ENCODE measurements at regions not wholly inside any gene's neighbourhood (a gene's known extent, or its start where the extent isn't known, plus 50 kb on each side); places are given as distances from the start of the nearest gene placed in this dataset.

- H3K27me3 Mint-ChIP-seq, result no peaks in the 10 kb centered on the region
- H3K36me3 Mint-ChIP-seq (ENCODE audit: low read depth), result no peaks in the 10 kb centered on the region
- H3K9me3 Mint-ChIP-seq, result no peaks in the 10 kb centered on the region
- H3K4me1 Mint-ChIP-seq (ENCODE audit: low read depth), result no peaks in the 10 kb centered on the region
- no peak overlapping the region for H3K27ac Mint-ChIP-seq
- H3K4me3 Mint-ChIP-seq, result no peak overlapping the region
These were observed 153.4 kb upstream of the TSHZ3 start for GRCh38 chr19:31502536-31503170.

GRCh38 chr19:31503211-31503610 lies 154.0 kb upstream of the TSHZ3 start:
- Mint-ChIP-seq H3K27ac (no peak overlapping the region), H3K4me1 (ENCODE audit: low read depth) (no peaks in the 10 kb centered on the region), H3K4me3 (no peak overlapping the region), H3K27me3 (no peaks in the 10 kb centered on the region), H3K9me3 (no peaks in the 10 kb centered on the region), H3K36me3 (ENCODE audit: low read depth) (no peaks in the 10 kb centered on the region)

GRCh38 chr19:31504221-31504620 lies 155.0 kb upstream of the TSHZ3 start:
- no peaks in the 10 kb centered on the region for H3K36me3 Mint-ChIP-seq (ENCODE audit: low read depth)
- no peaks in the 10 kb centered on the region for H3K27me3 Mint-ChIP-seq
- H3K27ac Mint-ChIP-seq, result no peak overlapping the region
- H3K4me1 Mint-ChIP-seq (ENCODE audit: low read depth), result no peaks in the 10 kb centered on the region
- H3K9me3 Mint-ChIP-seq, result peaks cover 4% of the 10 kb centered on the region
- no peak overlapping the region for H3K4me3 Mint-ChIP-seq

DNA sequence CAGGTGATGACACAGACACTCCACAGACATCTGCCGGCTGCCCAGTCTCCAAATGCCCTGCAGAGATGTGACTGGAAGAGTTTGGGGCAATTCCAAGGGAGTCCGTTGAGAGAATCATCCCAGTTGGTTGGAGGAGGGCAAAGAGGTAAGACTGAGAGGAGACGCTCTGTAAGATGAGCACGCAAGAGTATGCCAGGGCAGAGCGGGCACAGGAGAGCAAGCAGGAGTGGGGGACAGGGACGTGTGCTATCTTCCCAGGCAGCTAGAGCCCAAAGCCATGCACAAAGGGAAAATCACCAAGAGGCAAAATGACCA lies 156.3 kb upstream of the TSHZ3 start:
- H3K27ac Mint-ChIP-seq, result no peak overlapping the region
- no peak overlapping the region for H3K4me3 Mint-ChIP-seq
- no peaks in the 10 kb centered on the region for H3K27me3 Mint-ChIP-seq
- peaks cover 5% of the 10 kb centered on the region for H3K9me3 Mint-ChIP-seq
- H3K4me1 Mint-ChIP-seq (ENCODE audit: low read depth), result no peaks in the 10 kb centered on the region
- no peaks in the 10 kb centered on the region for H3K36me3 Mint-ChIP-seq (ENCODE audit: low read depth)

- no peaks in the 10 kb centered on the region for H3K27me3 Mint-ChIP-seq
- H3K36me3 Mint-ChIP-seq (ENCODE audit: low read depth), result no peaks in the 10 kb centered on the region
- peaks cover 5% of the 10 kb centered on the region for H3K9me3 Mint-ChIP-seq
- H3K4me3 Mint-ChIP-seq, result no peak overlapping the region
- no peaks in the 10 kb centered on the region for H3K4me1 Mint-ChIP-seq (ENCODE audit: low read depth)
- no peak overlapping the region for H3K27ac Mint-ChIP-seq
These were observed 156.9 kb upstream of the TSHZ3 start for GRCh38 chr19:31506102-31506501.

DNA sequence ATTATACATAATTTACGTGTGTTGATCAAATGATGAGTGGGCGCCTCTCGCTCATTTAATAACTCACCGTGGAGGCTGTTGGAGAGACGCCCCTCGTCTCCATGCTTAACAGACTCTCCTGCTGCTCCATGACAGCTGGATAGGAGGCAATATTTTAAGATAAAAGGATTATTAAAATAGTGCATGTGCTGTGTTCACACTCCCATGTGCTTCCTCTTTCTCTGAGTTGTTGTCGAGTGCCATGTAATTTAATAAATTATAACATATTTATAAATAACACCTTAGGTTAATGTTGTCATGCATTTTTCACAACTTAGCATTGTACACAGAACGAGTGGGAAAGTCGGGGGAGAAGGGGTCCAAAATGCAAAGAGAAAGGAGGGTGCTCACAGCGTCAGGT lies 161.4 kb upstream of the TSHZ3 start:
- Mint-ChIP-seq H3K27ac (no peak overlapping the region), H3K9me3 (peaks cover 5% of the 10 kb centered on the region), H3K4me1 (ENCODE audit: low read depth) (no peaks in the 10 kb centered on the region), H3K27me3 (no peaks in the 10 kb centered on the region), H3K4me3 (no peak overlapping the region), H3K36me3 (ENCODE audit: low read depth) (no peaks in the 10 kb centered on the region)

- Mint-ChIP-seq H3K4me3 (no peak overlapping the region), H3K27me3 (no peaks in the 10 kb centered on the region), H3K27ac (no peak overlapping the region), H3K9me3 (peaks cover 5% of the 10 kb centered on the region), H3K36me3 (ENCODE audit: low read depth) (no peaks in the 10 kb centered on the region), H3K4me1 (ENCODE audit: low read depth) (no peaks in the 10 kb centered on the region)
These were observed 161.9 kb upstream of the TSHZ3 start for GRCh38 chr19:31511098-31511497.

DNA sequence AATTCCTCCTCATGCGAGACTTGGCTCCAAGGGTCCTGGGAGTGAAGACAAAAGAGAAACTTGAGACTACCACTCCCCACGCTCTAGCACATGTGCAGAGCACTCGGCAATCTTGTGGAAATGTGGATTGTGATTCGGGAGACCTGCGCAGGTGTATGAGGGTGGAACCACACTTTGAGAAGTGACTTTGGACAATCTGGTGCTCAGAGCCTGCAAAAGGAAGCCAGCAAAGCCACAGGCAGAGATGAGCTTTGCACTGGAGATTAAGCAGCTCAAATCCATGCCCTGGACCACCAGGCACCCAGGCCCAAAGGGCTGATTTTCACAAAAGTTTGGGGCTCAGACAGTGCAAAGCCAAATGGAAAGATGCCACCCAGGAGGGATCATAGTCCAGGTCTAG lies 162.5 kb upstream of the TSHZ3 start:
- Mint-ChIP-seq H3K36me3 (ENCODE audit: low read depth) (no peaks in the 10 kb centered on the region), H3K27me3 (no peaks in the 10 kb centered on the region), H3K4me1 (ENCODE audit: low read depth) (no peaks in the 10 kb centered on the region), H3K9me3 (peaks cover 5% of the 10 kb centered on the region), H3K27ac (no peak overlapping the region), H3K4me3 (no peak overlapping the region)

- H3K9me3 Mint-ChIP-seq, result peaks cover 5% of the 10 kb centered on the region
- no peaks in the 10 kb centered on the region for H3K36me3 Mint-ChIP-seq (ENCODE audit: low read depth)
- no peaks in the 10 kb centered on the region for H3K27me3 Mint-ChIP-seq
- no peaks in the 10 kb centered on the region for H3K4me1 Mint-ChIP-seq (ENCODE audit: low read depth)
- H3K27ac Mint-ChIP-seq, result no peak overlapping the region
- H3K4me3 Mint-ChIP-seq, result no peak overlapping the region
These were observed 163.1 kb upstream of the TSHZ3 start for GRCh38 chr19:31512181-31512970.

DNA sequence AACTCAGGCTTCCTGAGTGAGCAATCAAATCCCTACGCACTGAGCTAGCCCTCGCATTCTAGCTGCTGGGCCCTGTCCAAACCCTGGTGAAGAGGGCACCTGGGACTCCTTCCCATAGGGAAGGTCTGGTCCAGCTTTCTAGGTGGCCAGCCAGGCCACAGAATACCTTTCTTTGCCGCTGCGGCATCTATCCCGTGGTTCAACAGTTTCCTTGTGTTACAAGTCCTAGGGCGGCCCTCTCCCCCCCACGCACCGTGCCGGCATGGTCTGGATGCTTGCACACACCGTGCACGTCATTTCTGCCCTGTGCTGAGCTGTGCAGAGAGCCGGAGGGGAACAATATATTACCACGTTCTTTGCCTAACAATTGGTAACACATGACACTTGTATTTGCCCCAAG lies 164.6 kb upstream of the TSHZ3 start:
- no peaks in the 10 kb centered on the region for H3K36me3 Mint-ChIP-seq (ENCODE audit: low read depth)
- no peaks in the 10 kb centered on the region for H3K27me3 Mint-ChIP-seq
- H3K27ac Mint-ChIP-seq, result no peak overlapping the region
- H3K4me3 Mint-ChIP-seq, result no peak overlapping the region
- peaks cover 5% of the 10 kb centered on the region for H3K9me3 Mint-ChIP-seq
- no peaks in the 10 kb centered on the region for H3K4me1 Mint-ChIP-seq (ENCODE audit: low read depth)

DNA sequence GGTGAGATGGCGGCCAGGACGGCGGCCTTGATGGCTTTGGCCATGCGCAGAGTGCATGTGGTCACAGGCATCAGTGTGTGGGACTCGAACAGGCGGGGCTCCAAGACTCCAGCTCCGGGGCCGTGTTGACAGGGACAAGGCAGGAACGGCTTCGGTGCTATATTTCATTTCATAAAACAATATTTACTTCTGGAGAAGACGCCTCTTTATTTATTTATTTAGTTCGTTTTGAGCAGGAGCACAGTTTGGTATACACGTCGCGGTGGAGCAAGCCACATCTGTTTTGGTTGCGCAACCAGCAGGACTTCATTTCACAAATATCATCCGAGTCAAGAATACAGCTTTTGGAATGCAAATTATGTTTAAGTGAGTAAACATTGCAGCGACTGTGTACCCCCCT lies 166.7 kb upstream of the TSHZ3 start:
- Mint-ChIP-seq H3K9me3 (no peaks in the 10 kb centered on the region), H3K27me3 (no peaks in the 10 kb centered on the region), H3K4me3 (no peak overlapping the region), H3K4me1 (ENCODE audit: low read depth) (no peaks in the 10 kb centered on the region), H3K27ac (no peak overlapping the region), H3K36me3 (ENCODE audit: low read depth) (no peaks in the 10 kb centered on the region)

- Mint-ChIP-seq H3K4me3 (no peak overlapping the region), H3K27me3 (no peaks in the 10 kb centered on the region), H3K27ac (no peak overlapping the region), H3K36me3 (ENCODE audit: low read depth) (no peaks in the 10 kb centered on the region), H3K9me3 (no peaks in the 10 kb centered on the region), H3K4me1 (ENCODE audit: low read depth) (no peaks in the 10 kb centered on the region)
These were observed 167.5 kb upstream of the TSHZ3 start for GRCh38 chr19:31516756-31517155.

DNA sequence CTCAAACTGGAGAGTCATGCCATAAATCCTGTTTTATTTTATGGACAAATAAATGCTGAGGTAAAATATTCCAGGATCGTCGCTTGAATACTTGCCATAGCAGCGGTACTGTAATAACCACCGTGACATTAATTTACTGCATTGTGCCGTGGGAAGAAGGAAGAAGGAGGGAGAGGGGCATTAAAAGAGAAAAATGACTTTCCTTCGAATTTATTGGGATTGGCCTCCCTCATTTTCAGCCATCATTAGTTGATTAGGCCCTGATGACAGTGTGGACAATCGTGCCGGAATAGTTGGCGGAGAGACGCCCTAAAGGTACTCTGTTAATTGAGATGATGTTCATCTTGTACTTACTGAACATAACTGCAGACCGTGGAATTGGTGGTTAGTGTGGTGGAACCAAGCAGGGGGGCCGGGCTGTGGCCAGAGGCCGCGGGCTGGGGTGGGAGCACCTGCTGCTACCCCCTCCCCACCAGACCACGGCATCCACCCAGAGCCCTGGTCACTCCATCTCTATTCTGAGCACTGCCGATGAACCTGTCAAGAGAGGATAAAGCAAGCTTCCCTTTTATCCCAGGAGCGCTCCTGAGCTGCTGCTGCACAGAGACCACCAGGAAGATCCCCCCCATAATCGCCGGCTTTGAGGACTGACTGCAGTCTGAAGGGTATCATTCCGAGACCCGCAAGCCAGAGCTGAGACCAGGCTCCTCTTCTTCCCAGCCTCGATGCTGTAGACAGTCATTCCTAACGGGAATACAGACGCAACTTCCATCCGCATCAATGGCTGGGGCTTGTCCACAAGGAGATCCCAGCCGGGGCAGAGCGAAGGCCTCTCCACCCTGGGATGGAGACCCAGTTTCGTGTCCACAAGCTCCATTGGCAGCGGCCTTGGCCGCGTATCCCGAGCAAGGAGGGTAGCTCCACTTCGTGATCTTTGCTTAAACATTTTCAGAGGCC lies 168.3 kb upstream of the TSHZ3 start:
- no peaks in the 10 kb centered on the region for H3K27me3 Mint-ChIP-seq
- H3K9me3 Mint-ChIP-seq, result no peaks in the 10 kb centered on the region
- no peaks in the 10 kb centered on the region for H3K4me1 Mint-ChIP-seq (ENCODE audit: low read depth)
- H3K27ac Mint-ChIP-seq, result no peak overlapping the region
- H3K4me3 Mint-ChIP-seq, result no peak overlapping the region
- no peaks in the 10 kb centered on the region for H3K36me3 Mint-ChIP-seq (ENCODE audit: low read depth)

GRCh38 chr19:31518216-31519020 lies 169.2 kb upstream of the TSHZ3 start:
- Mint-ChIP-seq H3K36me3 (ENCODE audit: low read depth) (no peaks in the 10 kb centered on the region), H3K27me3 (no peaks in the 10 kb centered on the region), H3K9me3 (no peaks in the 10 kb centered on the region), H3K4me1 (ENCODE audit: low read depth) (no peaks in the 10 kb centered on the region), H3K27ac (no peak overlapping the region), H3K4me3 (no peak overlapping the region)
